ENCODE measurements at regions not wholly inside any gene's neighbourhood (a gene's known extent, or its start where the extent isn't known, plus 50 kb on each side); places are given as distances from the start of the nearest gene placed in this dataset.

DNA sequence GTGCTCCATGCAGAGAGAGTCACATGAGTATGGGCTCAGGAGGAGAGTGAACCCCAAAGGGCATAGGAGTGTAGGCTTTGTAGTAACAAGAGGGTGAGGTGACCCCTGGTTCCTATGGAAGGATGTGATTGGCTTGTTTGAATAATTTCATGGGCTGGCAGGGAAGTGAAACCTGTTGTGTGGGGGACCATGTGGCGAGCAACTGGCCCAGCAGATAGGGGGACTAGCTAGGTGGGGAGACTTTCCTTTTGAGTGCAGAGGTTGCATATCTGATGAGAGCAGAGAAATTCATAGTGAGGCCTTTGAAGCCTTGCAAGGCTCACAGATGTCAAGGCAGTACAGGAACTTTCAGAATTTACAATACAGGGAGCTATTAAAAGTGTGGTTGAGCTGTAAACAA, 247.9 kb upstream of the SLC35B3 start:
- H3K79me2 ChIP-seq (ENCODE audit: insufficient read depth, low read length), result no peaks in the 10 kb centered on the region
- no peak overlapping the region for H3K27ac Mint-ChIP-seq (ENCODE audit: unreplicated experiment)
- no peak overlapping the region for H3K9ac ChIP-seq (ENCODE audit: low read length)
- no peak overlapping the region for H3K4me3 ChIP-seq (ENCODE audit: insufficient read depth, low read depth, low read length)
- H3K36me3 ChIP-seq (ENCODE audit: insufficient read depth, low read length), result no peaks in the 10 kb centered on the region
- H3K4me1 Mint-ChIP-seq (ENCODE audit: low read depth, unreplicated experiment), result no peaks in the 10 kb centered on the region
- no peaks in the 10 kb centered on the region for H3K27me3 ChIP-seq (ENCODE audit: insufficient read depth, low read length)
- no peaks in the 10 kb centered on the region for H3K9me3 Mint-ChIP-seq (ENCODE audit: unreplicated experiment)
- no peak overlapping the region for H3K4me2 ChIP-seq (ENCODE audit: low read length)
- no peak overlapping the region for H2AFZ ChIP-seq (ENCODE audit: low read depth, low read length)
- no peak for DNase-seq (ENCODE audit: low read depth)
- no peaks in the 10 kb centered on the region for H3K4me1 ChIP-seq (ENCODE audit: insufficient read depth, low read length)
- TF ChIP-seq, protein P1, sequence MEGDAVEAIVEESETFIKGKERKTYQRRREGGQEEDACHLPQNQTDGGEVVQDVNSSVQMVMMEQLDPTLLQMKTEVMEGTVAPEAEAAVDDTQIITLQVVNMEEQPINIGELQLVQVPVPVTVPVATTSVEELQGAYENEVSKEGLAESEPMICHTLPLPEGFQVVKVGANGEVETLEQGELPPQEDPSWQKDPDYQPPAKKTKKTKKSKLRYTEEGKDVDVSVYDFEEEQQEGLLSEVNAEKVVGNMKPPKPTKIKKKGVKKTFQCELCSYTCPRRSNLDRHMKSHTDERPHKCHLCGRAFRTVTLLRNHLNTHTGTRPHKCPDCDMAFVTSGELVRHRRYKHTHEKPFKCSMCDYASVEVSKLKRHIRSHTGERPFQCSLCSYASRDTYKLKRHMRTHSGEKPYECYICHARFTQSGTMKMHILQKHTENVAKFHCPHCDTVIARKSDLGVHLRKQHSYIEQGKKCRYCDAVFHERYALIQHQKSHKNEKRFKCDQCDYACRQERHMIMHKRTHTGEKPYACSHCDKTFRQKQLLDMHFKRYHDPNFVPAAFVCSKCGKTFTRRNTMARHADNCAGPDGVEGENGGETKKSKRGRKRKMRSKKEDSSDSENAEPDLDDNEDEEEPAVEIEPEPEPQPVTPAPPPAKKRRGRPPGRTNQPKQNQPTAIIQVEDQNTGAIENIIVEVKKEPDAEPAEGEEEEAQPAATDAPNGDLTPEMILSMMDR (IDR thresholded peaks at IDR 0.05; ENCODE audit: insufficient read depth, low read depth, low read length), result no peak
- no peak for TF ChIP-seq EZH2 (IDR thresholded peaks at IDR 0.05; ENCODE audit: insufficient read depth, low read length)
- H3K4me3 Mint-ChIP-seq (ENCODE audit: unreplicated experiment), result no peak overlapping the region
- peaks cover 3% of the 10 kb centered on the region for H3K27me3 Mint-ChIP-seq (ENCODE audit: low read depth, unreplicated experiment)
- no peak for FAIRE-seq
- H4K20me1 ChIP-seq (ENCODE audit: insufficient read depth, low read length), result no peaks in the 10 kb centered on the region
- no peak overlapping the region for H3K27ac ChIP-seq (ENCODE audit: low read depth, low read length)
- no peaks in the 10 kb centered on the region for H3K9me3 ChIP-seq (ENCODE audit: insufficient read depth, low read depth, low read length)
- H3K36me3 Mint-ChIP-seq (ENCODE audit: low read depth, unreplicated experiment), result no peaks in the 10 kb centered on the region

DNA sequence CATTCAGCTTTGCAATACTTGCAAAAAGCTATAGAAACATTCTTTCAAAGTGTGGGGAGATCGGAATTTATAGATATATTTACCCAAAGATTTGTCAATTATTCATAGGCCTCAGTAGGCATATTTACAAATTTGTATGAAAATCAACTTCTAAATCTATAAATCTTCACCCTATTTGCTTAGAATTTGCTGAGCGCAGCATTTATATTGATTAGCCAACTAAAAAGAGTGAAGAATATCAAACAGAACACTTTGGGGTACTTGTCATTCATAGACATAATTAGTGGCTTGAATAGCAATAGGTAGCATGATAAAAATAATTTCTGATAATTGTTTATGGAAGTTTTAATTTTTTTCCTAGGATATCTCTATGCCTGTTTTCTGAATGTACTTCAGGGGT, 244.5 kb upstream of the SLC35B3 start:
- H4K20me1 ChIP-seq (ENCODE audit: insufficient read depth, low read length), result no peaks in the 10 kb centered on the region
- H3K27ac Mint-ChIP-seq (ENCODE audit: unreplicated experiment), result no peak overlapping the region
- no peak overlapping the region for H3K4me3 ChIP-seq (ENCODE audit: insufficient read depth, low read depth, low read length)
- H3K27ac ChIP-seq (ENCODE audit: low read depth, low read length), result no peak overlapping the region
- no peak for DNase-seq (ENCODE audit: low read depth)
- H3K9me3 Mint-ChIP-seq (ENCODE audit: unreplicated experiment), result no peaks in the 10 kb centered on the region
- H3K4me3 Mint-ChIP-seq (ENCODE audit: unreplicated experiment), result no peak overlapping the region
- no peak overlapping the region for H3K4me2 ChIP-seq (ENCODE audit: low read length)
- no peaks in the 10 kb centered on the region for H3K9me3 ChIP-seq (ENCODE audit: insufficient read depth, low read depth, low read length)
- no peaks in the 10 kb centered on the region for H3K36me3 ChIP-seq (ENCODE audit: insufficient read depth, low read length)
- no peak overlapping the region for H3K9ac ChIP-seq (ENCODE audit: low read length)
- no peak overlapping the region for H2AFZ ChIP-seq (ENCODE audit: low read depth, low read length)
- no peaks in the 10 kb centered on the region for H3K4me1 Mint-ChIP-seq (ENCODE audit: low read depth, unreplicated experiment)
- H3K27me3 Mint-ChIP-seq (ENCODE audit: low read depth, unreplicated experiment), result peaks cover 3% of the 10 kb centered on the region
- H3K79me2 ChIP-seq (ENCODE audit: insufficient read depth, low read length), result no peaks in the 10 kb centered on the region
- no peak for FAIRE-seq
- TF ChIP-seq, protein P1 (IDR thresholded peaks at IDR 0.05; ENCODE audit: insufficient read depth, low read depth, low read length), result no peak
- no peak for TF ChIP-seq EZH2 (IDR thresholded peaks at IDR 0.05; ENCODE audit: insufficient read depth, low read length)
- no peaks in the 10 kb centered on the region for H3K4me1 ChIP-seq (ENCODE audit: insufficient read depth, low read length)
- H3K36me3 Mint-ChIP-seq (ENCODE audit: low read depth, unreplicated experiment), result no peaks in the 10 kb centered on the region
- H3K27me3 ChIP-seq (ENCODE audit: insufficient read depth, low read length), result no peaks in the 10 kb centered on the region

- TF ChIP-seq, protein P1 (IDR thresholded peaks at IDR 0.05; ENCODE audit: insufficient read depth, low read depth, low read length), result no peak
- no peak for TF ChIP-seq EZH2 (IDR thresholded peaks at IDR 0.05; ENCODE audit: insufficient read depth, low read length)
- no peak for DNase-seq (ENCODE audit: low read depth)
- Histone ChIP-seq H3K79me2 (ENCODE audit: insufficient read depth, low read length) (no peaks in the 10 kb centered on the region), H3K36me3 (ENCODE audit: insufficient read depth, low read length) (no peaks in the 10 kb centered on the region), H2AFZ (ENCODE audit: low read depth, low read length) (no peak overlapping the region), H3K4me2 (ENCODE audit: low read length) (no peak overlapping the region), H3K9ac (ENCODE audit: low read length) (no peak overlapping the region), H3K4me1 (ENCODE audit: insufficient read depth, low read length) (no peaks in the 10 kb centered on the region), H3K27me3 (ENCODE audit: insufficient read depth, low read length) (no peaks in the 10 kb centered on the region), H3K9me3 (ENCODE audit: insufficient read depth, low read depth, low read length) (no peaks in the 10 kb centered on the region), H3K4me3 (ENCODE audit: insufficient read depth, low read depth, low read length) (no peak overlapping the region), H3K27ac (ENCODE audit: low read depth, low read length) (no peak overlapping the region), H4K20me1 (ENCODE audit: insufficient read depth, low read length) (no peaks in the 10 kb centered on the region)
- Mint-ChIP-seq H3K9me3 (ENCODE audit: unreplicated experiment) (no peaks in the 10 kb centered on the region), H3K27me3 (ENCODE audit: low read depth, unreplicated experiment) (peaks cover 3% of the 10 kb centered on the region), H3K36me3 (ENCODE audit: low read depth, unreplicated experiment) (no peaks in the 10 kb centered on the region), H3K27ac (ENCODE audit: unreplicated experiment) (no peak overlapping the region), H3K4me1 (ENCODE audit: low read depth, unreplicated experiment) (no peaks in the 10 kb centered on the region), H3K4me3 (ENCODE audit: unreplicated experiment) (no peak overlapping the region)
- FAIRE-seq, result no peak
Observed at GRCh38 chr6:8678466-8678865, 243.1 kb upstream of the SLC35B3 start.
